H1 (cell line): ENCODE measurements at regions not wholly inside any gene's neighbourhood (a gene's known extent, or its start where the extent isn't known, plus 50 kb on each side); places are given as distances from the start of the nearest gene placed in this dataset.

Source experiments
- CEBPB ChIP-seq: IDR thresholded peaks from 2 replicates; pipeline ENCODE4 v1.6.1; 2012; ENCODE audit warnings: low read depth, low read length
- EP300 ChIP-seq, 2 experiments: IDR thresholded peaks; 1 replicate in 1 of 2; 2 replicates in 1 of 2; pipeline ENCODE4 v1.6.1; 2011 to 2012; ENCODE audit warnings: low read depth in 2 of 2, low read length in 2 of 2, mild to moderate bottlenecking in 2 of 2, borderline replicate concordance in 1 of 2, inconsistent platforms in 1 of 2, moderate library complexity in 1 of 2
- JUN ChIP-seq: IDR thresholded peaks from 2 replicates; pipeline ENCODE4 v1.6.1; 2011; ENCODE audit warnings: low read depth, mild to moderate bottlenecking, improper control_type of control experiment, low read length
- RAD21 ChIP-seq, 2 experiments: IDR thresholded peaks in 1 of 2; conservative IDR thresholded peaks in 1 of 2; 2 replicates each; pipeline ENCODE4 v1.6.1; 2011; ENCODE audit warnings: low read depth in 2 of 2, low read length in 2 of 2, improper control_type of control experiment in 1 of 2, inconsistent platforms in 1 of 2, mild to moderate bottlenecking in 1 of 2, moderate library complexity in 1 of 2
- RFX5 ChIP-seq: IDR thresholded peaks from 2 replicates; pipeline ENCODE4 v1.6.1; 2011; ENCODE audit warnings: low read depth, low read length, improper control_type of control experiment, borderline replicate concordance
- RNF2 ChIP-seq: fragments of 200-900, 300-1000 bp; sonication (generic); IDR thresholded peaks from 2 replicates; pipeline ENCODE4 v1.7.1; 2016; ENCODE audit warnings: borderline replicate concordance, low read depth, mild to moderate bottlenecking, antibody characterized with exemption, low read length; ENCODE audit not compliant: poor library complexity, severe bottlenecking; ENCODE audit errors: missing control alignments
- SIN3A ChIP-seq, 2 experiments: IDR thresholded peaks in 1 of 2; conservative IDR thresholded peaks in 1 of 2; 2 replicates each; pipeline ENCODE4 v1.6.1; 2011 to 2012; ENCODE audit warnings: low read length in 2 of 2, improper control_type of control experiment in 1 of 2, low read depth in 1 of 2, mild to moderate bottlenecking in 1 of 2
- TAF1 ChIP-seq: IDR thresholded peaks from 2 replicates; pipeline ENCODE4 v1.6.1; 2011; ENCODE audit warnings: mild to moderate bottlenecking, low read depth, low read length
- TCF12 ChIP-seq: IDR thresholded peaks from 2 replicates; pipeline ENCODE4 v1.6.1; 2011; ENCODE audit warnings: low read depth, mild to moderate bottlenecking, low read length
- TF ChIP-seq, protein P1 (sequence below), 3 experiments: IDR thresholded peaks; 1 replicate in 2 of 3; 2 replicates in 1 of 3; pipeline versions ENCODE4 v1.5.1 to v1.6.1; 2011; ENCODE audit warnings: low read length in 3 of 3, mild to moderate bottlenecking in 3 of 3, inconsistent platforms in 2 of 3, low read depth in 1 of 3, moderate library complexity in 1 of 3; ENCODE audit not compliant: insufficient read depth in 1 of 3; ENCODE audit errors: control extremely low read depth in 1 of 3
- TF ChIP-seq, protein P2 (sequence below): IDR thresholded peaks from 2 replicates; pipeline ENCODE4 v1.6.1; 2012; ENCODE audit warnings: inconsistent platforms

DNA sequence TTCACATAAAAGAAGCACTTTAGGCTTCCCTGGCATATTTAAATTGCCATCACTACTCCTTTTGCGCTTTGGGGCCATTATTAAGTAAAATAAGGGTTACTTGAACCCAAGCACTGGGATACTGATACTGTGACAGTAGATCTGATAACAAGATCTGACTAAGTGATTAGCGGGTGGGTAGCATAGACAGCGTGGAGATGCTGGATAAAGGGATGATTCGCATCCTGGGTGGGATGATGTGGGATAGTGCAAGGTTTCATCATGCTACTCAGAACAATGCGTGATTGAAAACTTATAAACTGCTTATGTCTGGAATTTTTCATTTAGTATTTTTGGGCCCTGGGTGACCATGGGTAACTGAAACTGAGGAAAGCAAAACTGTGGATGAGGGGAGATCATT lies 75.1 kb downstream of the PTTG1 start:
- TF ChIP-seq, protein P1, sequence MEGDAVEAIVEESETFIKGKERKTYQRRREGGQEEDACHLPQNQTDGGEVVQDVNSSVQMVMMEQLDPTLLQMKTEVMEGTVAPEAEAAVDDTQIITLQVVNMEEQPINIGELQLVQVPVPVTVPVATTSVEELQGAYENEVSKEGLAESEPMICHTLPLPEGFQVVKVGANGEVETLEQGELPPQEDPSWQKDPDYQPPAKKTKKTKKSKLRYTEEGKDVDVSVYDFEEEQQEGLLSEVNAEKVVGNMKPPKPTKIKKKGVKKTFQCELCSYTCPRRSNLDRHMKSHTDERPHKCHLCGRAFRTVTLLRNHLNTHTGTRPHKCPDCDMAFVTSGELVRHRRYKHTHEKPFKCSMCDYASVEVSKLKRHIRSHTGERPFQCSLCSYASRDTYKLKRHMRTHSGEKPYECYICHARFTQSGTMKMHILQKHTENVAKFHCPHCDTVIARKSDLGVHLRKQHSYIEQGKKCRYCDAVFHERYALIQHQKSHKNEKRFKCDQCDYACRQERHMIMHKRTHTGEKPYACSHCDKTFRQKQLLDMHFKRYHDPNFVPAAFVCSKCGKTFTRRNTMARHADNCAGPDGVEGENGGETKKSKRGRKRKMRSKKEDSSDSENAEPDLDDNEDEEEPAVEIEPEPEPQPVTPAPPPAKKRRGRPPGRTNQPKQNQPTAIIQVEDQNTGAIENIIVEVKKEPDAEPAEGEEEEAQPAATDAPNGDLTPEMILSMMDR (IDR thresholded peaks at IDR 0.05; ENCODE audit: control extremely low read depth in 1 of 3, insufficient read depth in 1 of 3, low read depth in 1 of 3, low read length in 3 of 3): no peak
- TF ChIP-seq SIN3A (conservative IDR thresholded peaks at IDR 0.05 in 1 of 2, IDR thresholded peaks at IDR 0.05 in 1 of 2; ENCODE audit: low read depth in 1 of 2, low read length in 2 of 2) (no peak), RFX5 (no peak), TCF12 (no peak), JUN (no peak), RNF2 (no peak), EP300 (IDR thresholded peaks at IDR 0.05; ENCODE audit: borderline replicate concordance in 1 of 2, low read depth in 2 of 2, low read length in 2 of 2) (no peak), TAF1 (no peak), CEBPB (no peak), RAD21 (IDR thresholded peaks at IDR 0.05 in 1 of 2, conservative IDR thresholded peaks at IDR 0.05 in 1 of 2; ENCODE audit: low read depth in 2 of 2, low read length in 2 of 2) (no peak)
- TF ChIP-seq, protein P2, sequence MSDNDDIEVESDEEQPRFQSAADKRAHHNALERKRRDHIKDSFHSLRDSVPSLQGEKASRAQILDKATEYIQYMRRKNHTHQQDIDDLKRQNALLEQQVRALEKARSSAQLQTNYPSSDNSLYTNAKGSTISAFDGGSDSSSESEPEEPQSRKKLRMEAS: no peak
